WTC11 (cell line): ENCODE measurements at regions not wholly inside any gene's neighbourhood (a gene's known extent, or its start where the extent isn't known, plus 50 kb on each side); places are given as distances from the start of the nearest gene placed in this dataset.

Experiments
- ATAC-seq: fragments of 200-7000 bp; cut with Tn5 transposase; 2 replicates; pipeline ENCODE4 v1.10.0; 2021; ENCODE audit warnings: mild to moderate bottlenecking, moderate library complexity
- CTCF ChIA-PET: fragments of 300-600 bp; sonication (Branson Sonifier 250); formaldehyde crosslinking; loops from one replicate; lab custom pipeline; 2021; ENCODE audit warnings: antibody characterized with exemption; lab: Charles Lee
- POLR2A ChIA-PET: fragments of 350-600 bp; sonication (Branson Sonifier 250); formaldehyde crosslinking; loops from one replicate; lab custom pipeline; 2021; ENCODE audit warnings: antibody characterized with exemption; lab: Charles Lee
- DNase-seq: peaks from one replicate; pipeline ENCODE4 v3.0.0; 2021; ENCODE audit warnings: low spot score
- H3K27ac Mint-ChIP-seq: 2 replicates; pipeline ENCODE4 v1.8.0; 2021; ENCODE audit warnings: mixed read lengths
- H3K27me3 Mint-ChIP-seq: 2 replicates; pipeline ENCODE4 v1.8.0; 2021; ENCODE audit warnings: low read depth, mild to moderate bottlenecking, moderate library complexity, mixed read lengths
- H3K36me3 Mint-ChIP-seq: 2 replicates; pipeline ENCODE4 v1.8.0; 2021; ENCODE audit warnings: mixed read lengths
- H3K4me1 Mint-ChIP-seq: 2 replicates; pipeline ENCODE4 v1.8.0; 2022; ENCODE audit warnings: mixed read lengths
- H3K4me3 Mint-ChIP-seq: 2 replicates; pipeline ENCODE4 v1.8.0; 2021; ENCODE audit warnings: mild to moderate bottlenecking, moderate library complexity, mixed read lengths
- H3K9me3 Mint-ChIP-seq: 2 replicates; pipeline ENCODE4 v1.8.0; 2021; ENCODE audit warnings: mixed read lengths
- GRHL2 ChIP-seq: fragments of 250-450 bp; sonication (Bioruptor Pico); IDR thresholded peaks from 2 replicates; pipeline ENCODE4 v1.8.0; 2022; ENCODE audit warnings: mild to moderate bottlenecking, moderate library complexity; ENCODE audit not compliant: insufficient replicate concordance, severe bottlenecking
- MXD4 ChIP-seq: fragments of 250-450 bp; sonication (Bioruptor Pico); IDR thresholded peaks from 2 replicates; pipeline ENCODE4 v1.8.0; 2021; ENCODE audit warnings: mild to moderate bottlenecking, moderate library complexity, borderline replicate concordance
- NFATC4 ChIP-seq: fragments of 250-450 bp; sonication (Bioruptor Pico); IDR thresholded peaks from 2 replicates; pipeline ENCODE4 v1.9.0; 2021; ENCODE audit warnings: mild to moderate bottlenecking
- NFYB ChIP-seq: sonication (generic); formaldehyde crosslinking; conservative IDR thresholded peaks from 2 replicates; pipeline ENCODE4 v1.8.0; 2022; ENCODE audit warnings: low read depth, missing genetic modification reagents
- NR2C2 ChIP-seq: sonication (generic); formaldehyde crosslinking; IDR thresholded peaks from 2 replicates; pipeline ENCODE4 v1.8.0; 2022; ENCODE audit warnings: mild to moderate bottlenecking, missing genetic modification reagents
- RORB ChIP-seq: fragments of 250-450 bp; sonication (Bioruptor Pico); IDR thresholded peaks from 2 replicates; pipeline ENCODE4 v1.9.0; 2021; ENCODE audit warnings: mild to moderate bottlenecking
- SOX15 ChIP-seq: fragments of 250-450 bp; sonication (Bioruptor Pico); IDR thresholded peaks from 2 replicates; pipeline ENCODE4 v1.9.0; 2021; ENCODE audit warnings: mild to moderate bottlenecking
- TF ChIP-seq, protein P1 (sequence below): sonication (generic); formaldehyde crosslinking; IDR thresholded peaks from 2 replicates; pipeline ENCODE4 v1.8.1; 2022; ENCODE audit warnings: mild to moderate bottlenecking, moderate library complexity, missing genetic modification reagents
- TF ChIP-seq, protein P2 (sequence below): sonication (generic); formaldehyde crosslinking; IDR thresholded peaks from 2 replicates; pipeline ENCODE4 v1.8.0; 2023; ENCODE audit warnings: mild to moderate bottlenecking, missing genetic modification reagents
- TF ChIP-seq, protein P3 (sequence below): sonication (generic); formaldehyde crosslinking; IDR thresholded peaks from 2 replicates; pipeline ENCODE4 v1.8.1; 2022; ENCODE audit warnings: mild to moderate bottlenecking, missing genetic modification reagents, moderate library complexity, borderline replicate concordance
- TF ChIP-seq, protein P4 (sequence below): sonication (generic); formaldehyde crosslinking; conservative IDR thresholded peaks from 2 replicates; pipeline ENCODE4 v1.8.1; 2023; ENCODE audit warnings: mild to moderate bottlenecking, low read depth, missing genetic modification reagents, moderate library complexity
- TF ChIP-seq, protein P5 (sequence below): fragments of 250-450 bp; sonication (Bioruptor Pico); IDR thresholded peaks from 2 replicates; pipeline ENCODE4 v1.8.0; 2021; ENCODE audit warnings: mild to moderate bottlenecking

DNA sequence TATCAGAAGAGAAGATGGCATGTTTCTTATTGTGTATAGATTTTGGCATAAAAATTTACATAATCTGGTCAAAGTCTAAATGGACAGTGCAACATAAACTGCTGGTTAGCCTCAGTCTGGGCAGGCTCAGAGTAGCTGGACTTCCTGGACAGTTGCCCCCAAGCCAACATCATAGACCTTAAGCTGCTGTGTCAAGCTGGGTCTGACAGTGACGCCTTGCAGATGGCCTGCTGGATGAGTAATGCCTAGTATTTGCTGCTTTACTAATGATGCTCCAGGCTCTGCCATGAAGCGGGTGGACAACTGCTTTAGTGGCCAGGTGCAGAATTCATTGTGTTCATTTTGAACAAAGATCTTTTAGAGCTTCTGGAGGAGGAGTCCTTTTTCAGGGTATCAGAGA is 603.7 kb upstream of the ZEB2 start:
- CTCF ChIA-PET: no interaction called here
- POLR2A ChIA-PET: no interaction called here
- Mint-ChIP-seq H3K4me3 (no peak overlapping the region), H3K27ac (no peak overlapping the region), H3K27me3 (no peaks in the 10 kb centered on the region), H3K9me3 (0 out of 2 replicates have a peak, but pooled peaks cover 3% of the 10 kb centered on the region), H3K36me3 (no peaks in the 10 kb centered on the region), H3K4me1 (peaks cover 10% of the 10 kb centered on the region)
- no peak for DNase-seq
- TF ChIP-seq, protein P1, sequence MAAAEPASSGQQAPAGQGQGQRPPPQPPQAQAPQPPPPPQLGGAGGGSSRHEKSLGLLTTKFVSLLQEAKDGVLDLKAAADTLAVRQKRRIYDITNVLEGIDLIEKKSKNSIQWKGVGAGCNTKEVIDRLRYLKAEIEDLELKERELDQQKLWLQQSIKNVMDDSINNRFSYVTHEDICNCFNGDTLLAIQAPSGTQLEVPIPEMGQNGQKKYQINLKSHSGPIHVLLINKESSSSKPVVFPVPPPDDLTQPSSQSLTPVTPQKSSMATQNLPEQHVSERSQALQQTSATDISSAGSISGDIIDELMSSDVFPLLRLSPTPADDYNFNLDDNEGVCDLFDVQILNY (CRISPR knock-in tag): no peak
- TF ChIP-seq, protein P2, sequence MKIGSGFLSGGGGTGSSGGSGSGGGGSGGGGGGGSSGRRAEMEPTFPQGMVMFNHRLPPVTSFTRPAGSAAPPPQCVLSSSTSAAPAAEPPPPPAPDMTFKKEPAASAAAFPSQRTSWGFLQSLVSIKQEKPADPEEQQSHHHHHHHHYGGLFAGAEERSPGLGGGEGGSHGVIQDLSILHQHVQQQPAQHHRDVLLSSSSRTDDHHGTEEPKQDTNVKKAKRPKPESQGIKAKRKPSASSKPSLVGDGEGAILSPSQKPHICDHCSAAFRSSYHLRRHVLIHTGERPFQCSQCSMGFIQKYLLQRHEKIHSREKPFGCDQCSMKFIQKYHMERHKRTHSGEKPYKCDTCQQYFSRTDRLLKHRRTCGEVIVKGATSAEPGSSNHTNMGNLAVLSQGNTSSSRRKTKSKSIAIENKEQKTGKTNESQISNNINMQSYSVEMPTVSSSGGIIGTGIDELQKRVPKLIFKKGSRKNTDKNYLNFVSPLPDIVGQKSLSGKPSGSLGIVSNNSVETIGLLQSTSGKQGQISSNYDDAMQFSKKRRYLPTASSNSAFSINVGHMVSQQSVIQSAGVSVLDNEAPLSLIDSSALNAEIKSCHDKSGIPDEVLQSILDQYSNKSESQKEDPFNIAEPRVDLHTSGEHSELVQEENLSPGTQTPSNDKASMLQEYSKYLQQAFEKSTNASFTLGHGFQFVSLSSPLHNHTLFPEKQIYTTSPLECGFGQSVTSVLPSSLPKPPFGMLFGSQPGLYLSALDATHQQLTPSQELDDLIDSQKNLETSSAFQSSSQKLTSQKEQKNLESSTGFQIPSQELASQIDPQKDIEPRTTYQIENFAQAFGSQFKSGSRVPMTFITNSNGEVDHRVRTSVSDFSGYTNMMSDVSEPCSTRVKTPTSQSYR (CRISPR knock-in tag): no peak
- TF ChIP-seq, protein P3, sequence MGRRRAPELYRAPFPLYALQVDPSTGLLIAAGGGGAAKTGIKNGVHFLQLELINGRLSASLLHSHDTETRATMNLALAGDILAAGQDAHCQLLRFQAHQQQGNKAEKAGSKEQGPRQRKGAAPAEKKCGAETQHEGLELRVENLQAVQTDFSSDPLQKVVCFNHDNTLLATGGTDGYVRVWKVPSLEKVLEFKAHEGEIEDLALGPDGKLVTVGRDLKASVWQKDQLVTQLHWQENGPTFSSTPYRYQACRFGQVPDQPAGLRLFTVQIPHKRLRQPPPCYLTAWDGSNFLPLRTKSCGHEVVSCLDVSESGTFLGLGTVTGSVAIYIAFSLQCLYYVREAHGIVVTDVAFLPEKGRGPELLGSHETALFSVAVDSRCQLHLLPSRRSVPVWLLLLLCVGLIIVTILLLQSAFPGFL (CRISPR knock-in tag): no peak
- TF ChIP-seq NFYB (CRISPR knock-in tag) (no peak), NR2C2 (CRISPR knock-in tag) (no peak), MXD4 (CRISPR knock-in tag) (no peak)
- TF ChIP-seq, protein P4, sequence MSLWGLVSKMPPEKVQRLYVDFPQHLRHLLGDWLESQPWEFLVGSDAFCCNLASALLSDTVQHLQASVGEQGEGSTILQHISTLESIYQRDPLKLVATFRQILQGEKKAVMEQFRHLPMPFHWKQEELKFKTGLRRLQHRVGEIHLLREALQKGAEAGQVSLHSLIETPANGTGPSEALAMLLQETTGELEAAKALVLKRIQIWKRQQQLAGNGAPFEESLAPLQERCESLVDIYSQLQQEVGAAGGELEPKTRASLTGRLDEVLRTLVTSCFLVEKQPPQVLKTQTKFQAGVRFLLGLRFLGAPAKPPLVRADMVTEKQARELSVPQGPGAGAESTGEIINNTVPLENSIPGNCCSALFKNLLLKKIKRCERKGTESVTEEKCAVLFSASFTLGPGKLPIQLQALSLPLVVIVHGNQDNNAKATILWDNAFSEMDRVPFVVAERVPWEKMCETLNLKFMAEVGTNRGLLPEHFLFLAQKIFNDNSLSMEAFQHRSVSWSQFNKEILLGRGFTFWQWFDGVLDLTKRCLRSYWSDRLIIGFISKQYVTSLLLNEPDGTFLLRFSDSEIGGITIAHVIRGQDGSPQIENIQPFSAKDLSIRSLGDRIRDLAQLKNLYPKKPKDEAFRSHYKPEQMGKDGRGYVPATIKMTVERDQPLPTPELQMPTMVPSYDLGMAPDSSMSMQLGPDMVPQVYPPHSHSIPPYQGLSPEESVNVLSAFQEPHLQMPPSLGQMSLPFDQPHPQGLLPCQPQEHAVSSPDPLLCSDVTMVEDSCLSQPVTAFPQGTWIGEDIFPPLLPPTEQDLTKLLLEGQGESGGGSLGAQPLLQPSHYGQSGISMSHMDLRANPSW: no peak
- TF ChIP-seq, protein P5, sequence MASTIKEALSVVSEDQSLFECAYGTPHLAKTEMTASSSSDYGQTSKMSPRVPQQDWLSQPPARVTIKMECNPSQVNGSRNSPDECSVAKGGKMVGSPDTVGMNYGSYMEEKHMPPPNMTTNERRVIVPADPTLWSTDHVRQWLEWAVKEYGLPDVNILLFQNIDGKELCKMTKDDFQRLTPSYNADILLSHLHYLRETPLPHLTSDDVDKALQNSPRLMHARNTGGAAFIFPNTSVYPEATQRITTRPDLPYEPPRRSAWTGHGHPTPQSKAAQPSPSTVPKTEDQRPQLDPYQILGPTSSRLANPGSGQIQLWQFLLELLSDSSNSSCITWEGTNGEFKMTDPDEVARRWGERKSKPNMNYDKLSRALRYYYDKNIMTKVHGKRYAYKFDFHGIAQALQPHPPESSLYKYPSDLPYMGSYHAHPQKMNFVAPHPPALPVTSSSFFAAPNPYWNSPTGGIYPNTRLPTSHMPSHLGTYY (CRISPR knock-in tag): no peak
- ATAC-seq: no peak

DNA sequence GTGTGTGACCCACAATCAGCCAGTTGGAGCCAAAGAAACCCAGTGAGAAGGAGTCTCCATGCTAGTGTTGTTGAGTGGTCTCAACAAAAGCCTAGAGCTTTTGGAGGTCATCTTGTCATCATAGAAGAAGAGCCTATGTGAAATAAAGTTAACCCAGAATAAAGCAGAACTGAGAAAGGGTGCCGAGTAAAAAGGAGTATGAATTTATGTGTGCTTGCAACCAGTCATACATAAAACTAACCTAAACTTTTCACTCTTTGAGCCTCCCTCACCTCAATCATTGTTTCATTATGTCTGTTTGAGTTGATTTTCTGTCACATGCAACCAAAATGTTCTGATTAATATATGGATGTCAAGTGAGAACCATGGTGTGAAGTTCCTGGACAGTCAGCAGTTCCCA is 599.3 kb upstream of the ZEB2 start:
- ChIA-PET POLR2A (no interaction called here), CTCF (no interaction called here)
- H3K9me3 Mint-ChIP-seq: 0 out of 2 replicates have a peak, but pooled peaks cover 3% of the 10 kb centered on the region
- no peak for TF ChIP-seq GRHL2 (CRISPR knock-in tag)
- TF ChIP-seq, protein P4: no peak
- TF ChIP-seq NFATC4 (CRISPR knock-in tag): no peak
- TF ChIP-seq RORB (CRISPR knock-in tag): no peak
- no peak for TF ChIP-seq SOX15 (CRISPR knock-in tag)
- peaks cover 8% of the 10 kb centered on the region for H3K4me1 Mint-ChIP-seq
- H3K27ac Mint-ChIP-seq: no peak overlapping the region
- no peak overlapping the region for H3K4me3 Mint-ChIP-seq
- no peaks in the 10 kb centered on the region for H3K36me3 Mint-ChIP-seq
- ATAC-seq (no peak), DNase-seq (no peak)
- no peaks in the 10 kb centered on the region for H3K27me3 Mint-ChIP-seq
